Memory B cell (primary cell): ENCODE measurements at regions not wholly inside any gene's neighbourhood (a gene's known extent, or its start where the extent isn't known, plus 50 kb on each side); places are given as distances from the start of the nearest gene placed in this dataset.

Experiments
- ATAC-seq: fragments of 150-1000 bp; cut with Tn5 transposase; 2 replicates; pipeline ENCODE4 v1.10.0; 2021; ENCODE audit warnings: low read depth, mild to moderate bottlenecking, moderate library complexity
- DNase-seq, 2 donors: peaks; one replicate each; pipeline ENCODE4 v3.0.0; 2022; ENCODE audit warnings: low spot score in 2 of 2
- H3K27ac Mint-ChIP-seq: one replicate; pipeline ENCODE4 v1.8.0; 2022; ENCODE audit warnings: mild to moderate bottlenecking, moderate library complexity, mixed read lengths
- H3K27me3 Mint-ChIP-seq: one replicate; pipeline ENCODE4 v1.8.0; 2022; ENCODE audit warnings: mixed read lengths
- H3K36me3 Mint-ChIP-seq: one replicate; pipeline ENCODE4 v1.8.0; 2022; ENCODE audit warnings: mild to moderate bottlenecking, mixed read lengths
- H3K4me1 Mint-ChIP-seq: one replicate; pipeline ENCODE4 v1.8.0; 2022; ENCODE audit warnings: mixed read lengths
- H3K4me3 Mint-ChIP-seq: one replicate; pipeline ENCODE4 v1.8.0; 2022; ENCODE audit warnings: mild to moderate bottlenecking, moderate library complexity, mixed read lengths
- H3K9me3 Mint-ChIP-seq: one replicate; pipeline ENCODE4 v1.8.0; 2022; ENCODE audit warnings: mixed read lengths

- no peak for DNase-seq
- no peak overlapping the region for H3K4me3 Mint-ChIP-seq
- no peaks in the 10 kb centered on the region for H3K36me3 Mint-ChIP-seq
- H3K9me3 Mint-ChIP-seq, result no peaks in the 10 kb centered on the region
- no peak for ATAC-seq
- no peak overlapping the region for H3K27ac Mint-ChIP-seq
- H3K27me3 Mint-ChIP-seq, result peaks cover 1% of the 10 kb centered on the region
- no peaks in the 10 kb centered on the region for H3K4me1 Mint-ChIP-seq
Measured at GRCh38 chr16:74199842-74200124, 96.8 kb upstream of the PSMD7 start.

DNA sequence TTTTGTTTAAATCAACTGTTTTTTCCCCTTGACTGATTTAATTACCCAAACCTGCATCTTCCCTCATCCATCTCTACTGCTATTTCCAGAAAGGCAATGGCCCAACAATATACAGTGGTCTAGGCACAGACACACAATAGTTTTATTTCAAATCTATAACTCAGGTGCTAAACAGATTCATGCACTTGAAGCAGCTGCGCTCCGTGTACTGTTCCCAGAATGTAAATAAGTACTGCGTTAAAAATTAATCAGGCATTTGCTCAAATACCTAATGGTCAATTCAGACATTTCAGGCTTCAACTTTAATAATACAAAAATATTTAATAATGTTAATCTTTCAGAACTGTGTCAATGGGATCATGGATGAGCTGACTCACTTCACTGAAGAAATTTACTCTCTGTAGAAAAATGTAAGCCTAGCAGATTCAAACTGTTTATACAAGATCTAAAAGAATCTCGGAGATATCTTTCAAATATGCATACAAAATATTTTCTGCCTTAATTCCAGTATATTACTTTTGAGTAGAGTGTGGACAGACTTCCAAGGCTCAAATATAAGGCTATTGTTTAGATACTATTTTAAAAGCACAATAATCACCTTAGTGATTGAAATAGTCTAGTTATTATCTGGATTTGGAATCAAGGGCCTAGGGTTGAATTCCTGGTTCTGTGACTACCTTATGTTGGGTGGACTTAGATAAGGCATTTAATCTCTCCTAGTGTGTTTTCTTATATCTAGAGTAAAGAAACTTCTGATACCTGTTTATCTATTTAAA, 97.4 kb upstream of the PSMD7 start:
- Mint-ChIP-seq H3K27ac (no peak overlapping the region), H3K4me3 (no peak overlapping the region), H3K36me3 (no peaks in the 10 kb centered on the region), H3K9me3 (no peaks in the 10 kb centered on the region), H3K4me1 (no peaks in the 10 kb centered on the region), H3K27me3 (peaks cover 1% of the 10 kb centered on the region)
- no peak for DNase-seq
- ATAC-seq, result no peak

DNA sequence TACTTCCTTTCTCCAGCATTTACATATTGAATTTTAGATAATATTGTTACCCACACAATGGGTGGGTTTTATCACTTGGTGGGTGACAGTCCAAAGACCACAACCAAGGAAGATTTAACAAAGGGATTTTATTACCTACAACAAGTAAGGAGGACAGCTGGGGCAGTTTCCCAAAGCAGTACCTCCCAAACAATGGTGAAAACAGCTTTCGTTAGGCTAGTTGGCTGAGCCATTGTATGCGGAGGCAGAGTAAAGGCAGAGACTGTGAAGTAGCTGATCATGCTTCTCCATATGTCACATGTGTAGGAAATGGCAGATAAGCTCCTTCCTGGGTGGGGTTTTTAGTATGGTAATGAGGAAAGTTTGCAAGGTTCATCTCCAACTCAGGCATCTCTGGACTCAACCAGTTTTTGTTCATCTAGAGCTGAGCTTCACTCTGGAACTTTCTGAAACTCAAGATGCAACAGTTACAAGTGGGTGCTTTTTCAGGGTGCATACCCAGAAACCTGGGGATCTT, 104.3 kb upstream of the PSMD7 start:
- ATAC-seq, result no peak
- Mint-ChIP-seq H3K4me1 (no peaks in the 10 kb centered on the region), H3K9me3 (peaks cover 4% of the 10 kb centered on the region), H3K36me3 (no peaks in the 10 kb centered on the region), H3K27me3 (peaks cover 4% of the 10 kb centered on the region), H3K27ac (no peak overlapping the region), H3K4me3 (no peak overlapping the region)
- no peak for DNase-seq

- H3K4me3 Mint-ChIP-seq, result no peak overlapping the region
- no peak for DNase-seq
- H3K9me3 Mint-ChIP-seq, result peaks cover 4% of the 10 kb centered on the region
- H3K27ac Mint-ChIP-seq, result no peak overlapping the region
- no peaks in the 10 kb centered on the region for H3K4me1 Mint-ChIP-seq
- no peaks in the 10 kb centered on the region for H3K36me3 Mint-ChIP-seq
- ATAC-seq, result no peak
- H3K27me3 Mint-ChIP-seq, result peaks cover 9% of the 10 kb centered on the region
Measured at GRCh38 chr16:74190292-74190691, 106.3 kb upstream of the PSMD7 start.

DNA sequence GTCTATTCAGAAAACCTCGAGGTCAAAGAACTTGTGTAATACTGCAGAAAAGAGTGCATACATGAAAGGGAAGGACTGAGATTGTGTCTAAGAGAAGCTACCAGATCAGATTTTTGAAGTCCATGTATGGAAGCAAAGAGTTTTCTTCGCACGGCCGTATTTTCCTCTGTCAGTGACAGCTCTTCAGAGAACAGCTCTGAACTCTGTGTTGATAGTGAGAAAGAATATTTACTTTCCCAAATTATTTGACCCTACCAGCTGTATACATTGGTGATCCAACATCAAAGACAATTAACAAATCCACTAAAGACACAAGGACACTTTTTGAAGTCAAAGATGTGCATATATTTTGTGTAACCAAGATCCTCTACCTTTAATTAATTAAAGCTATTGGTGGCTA, 107.8 kb upstream of the PSMD7 start:
- Mint-ChIP-seq H3K4me3 (no peak overlapping the region), H3K4me1 (no peaks in the 10 kb centered on the region), H3K27ac (no peak overlapping the region), H3K9me3 (peaks cover 4% of the 10 kb centered on the region), H3K27me3 (peaks cover 8% of the 10 kb centered on the region), H3K36me3 (no peaks in the 10 kb centered on the region)
- DNase-seq (no peak), ATAC-seq (no peak)

GRCh38 chr16:74186561-74186971, 110.0 kb upstream of the PSMD7 start:
- no peak for ATAC-seq
- Mint-ChIP-seq H3K4me3 (no peak overlapping the region), H3K27me3 (peaks cover 7% of the 10 kb centered on the region), H3K4me1 (no peaks in the 10 kb centered on the region), H3K9me3 (peaks cover 9% of the 10 kb centered on the region), H3K27ac (no peak overlapping the region), H3K36me3 (no peaks in the 10 kb centered on the region)
- DNase-seq, result no peak

DNA sequence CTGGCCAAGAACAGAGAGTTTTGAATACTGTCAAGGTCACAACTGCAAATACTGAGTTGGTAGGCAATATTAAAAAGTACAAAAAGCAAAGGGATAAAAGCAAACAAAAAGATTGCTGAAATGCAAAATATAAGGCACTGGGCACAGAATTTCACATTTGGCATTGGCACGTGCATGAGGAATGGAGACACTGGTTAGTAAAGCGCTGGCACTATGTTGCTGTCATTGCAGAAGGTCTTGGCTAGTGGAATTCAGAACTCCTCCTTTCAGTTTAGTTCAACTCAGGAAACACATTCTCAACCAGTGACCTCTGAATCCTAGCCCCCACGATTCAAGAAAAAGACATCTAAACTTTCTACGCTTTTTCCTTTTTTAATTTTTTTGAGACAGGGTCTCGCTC, 111.8 kb upstream of the PSMD7 start:
- H3K4me1 Mint-ChIP-seq, result no peaks in the 10 kb centered on the region
- peaks cover 14% of the 10 kb centered on the region for H3K9me3 Mint-ChIP-seq
- no peaks in the 10 kb centered on the region for H3K36me3 Mint-ChIP-seq
- DNase-seq, result no peak
- no peak for ATAC-seq
- peaks cover 5% of the 10 kb centered on the region for H3K27me3 Mint-ChIP-seq
- H3K4me3 Mint-ChIP-seq, result no peak overlapping the region
- no peak overlapping the region for H3K27ac Mint-ChIP-seq

GRCh38 chr16:74183601-74184360, 112.8 kb upstream of the PSMD7 start:
- Mint-ChIP-seq H3K4me3 (no peak overlapping the region), H3K27me3 (peaks cover 5% of the 10 kb centered on the region), H3K27ac (no peak overlapping the region), H3K9me3 (peaks cover 14% of the 10 kb centered on the region), H3K4me1 (no peaks in the 10 kb centered on the region), H3K36me3 (no peaks in the 10 kb centered on the region)
- DNase-seq (no peak), ATAC-seq (no peak)

DNA sequence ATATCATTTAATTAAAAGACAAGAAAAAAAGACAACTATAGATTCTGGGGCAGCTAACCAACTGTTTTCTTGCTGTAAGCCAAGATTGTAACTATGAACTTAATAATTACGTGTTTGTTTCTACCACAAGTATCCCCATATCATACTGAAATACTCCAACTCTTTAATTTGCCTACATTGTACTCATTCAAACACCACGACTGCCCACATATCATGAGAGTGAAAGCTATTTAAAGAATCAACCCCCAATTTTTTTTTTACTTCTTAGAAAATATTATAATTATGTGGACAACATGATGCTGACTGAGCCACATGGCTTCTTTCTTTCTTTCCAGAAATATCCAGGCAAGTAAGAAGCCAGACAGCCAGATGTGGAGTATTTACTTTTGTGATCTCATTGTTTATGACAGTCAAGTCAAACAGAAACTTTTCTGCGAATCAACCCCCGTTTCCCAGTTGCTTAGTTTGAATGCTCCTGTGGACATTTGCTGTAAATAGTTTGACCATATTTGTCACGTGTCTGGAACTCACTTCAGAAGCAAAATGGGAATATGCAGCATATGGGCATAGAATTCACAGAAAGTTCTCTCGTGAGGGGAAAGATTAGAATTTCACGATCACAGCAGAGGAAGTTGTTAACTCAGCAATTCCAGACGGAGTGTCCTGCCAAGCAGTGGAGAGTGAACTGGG, 126.8 kb upstream of the PSMD7 start:
- Mint-ChIP-seq H3K4me3 (no peak overlapping the region), H3K27me3 (peaks cover 8% of the 10 kb centered on the region), H3K27ac (no peak overlapping the region), H3K36me3 (no peaks in the 10 kb centered on the region), H3K9me3 (peaks cover 4% of the 10 kb centered on the region), H3K4me1 (no peaks in the 10 kb centered on the region)
- DNase-seq, result no peak
- ATAC-seq, result no peak

- Mint-ChIP-seq H3K27me3 (peaks cover 7% of the 10 kb centered on the region), H3K36me3 (no peaks in the 10 kb centered on the region), H3K4me1 (no peaks in the 10 kb centered on the region), H3K27ac (no peak overlapping the region), H3K4me3 (no peak overlapping the region), H3K9me3 (peaks cover 4% of the 10 kb centered on the region)
- DNase-seq, result no peak
- ATAC-seq, result no peak
Measured at GRCh38 chr16:74169066-74169465, 127.5 kb upstream of the PSMD7 start.

DNA sequence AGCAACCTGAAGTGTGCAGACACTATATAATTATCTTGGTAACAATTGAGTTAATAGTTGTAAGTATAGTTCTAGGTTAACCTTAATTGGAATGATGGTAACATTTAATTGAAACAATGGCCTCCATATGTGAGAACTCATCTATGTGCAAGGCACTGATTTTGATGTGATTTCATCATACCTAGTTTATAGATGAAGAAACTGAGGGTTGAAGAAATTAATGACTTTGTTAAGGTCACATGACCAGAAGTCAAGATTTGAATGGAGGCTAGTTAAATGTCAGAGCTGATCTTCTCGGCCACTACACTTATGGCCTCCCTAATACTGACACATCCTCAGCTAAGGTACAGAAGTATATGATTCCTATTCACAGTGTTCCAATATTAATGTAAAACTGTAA, 128.2 kb upstream of the PSMD7 start:
- no peak overlapping the region for H3K4me3 Mint-ChIP-seq
- no peaks in the 10 kb centered on the region for H3K4me1 Mint-ChIP-seq
- H3K9me3 Mint-ChIP-seq, result peaks cover 7% of the 10 kb centered on the region
- no peaks in the 10 kb centered on the region for H3K36me3 Mint-ChIP-seq
- peaks cover 5% of the 10 kb centered on the region for H3K27me3 Mint-ChIP-seq
- no peak overlapping the region for H3K27ac Mint-ChIP-seq
- DNase-seq (no peak), ATAC-seq (no peak)

GRCh38 chr16:74166456-74166855, 130.2 kb upstream of the PSMD7 start:
- Mint-ChIP-seq H3K4me3 (no peak overlapping the region), H3K27ac (no peak overlapping the region), H3K27me3 (peaks cover 4% of the 10 kb centered on the region), H3K9me3 (peaks cover 13% of the 10 kb centered on the region), H3K4me1 (no peaks in the 10 kb centered on the region), H3K36me3 (no peaks in the 10 kb centered on the region)
- DNase-seq (no peak), ATAC-seq (no peak)

GRCh38 chr16:74165566-74166080, 131.0 kb upstream of the PSMD7 start:
- DNase-seq (no peak), ATAC-seq (no peak)
- Mint-ChIP-seq H3K27ac (no peak overlapping the region), H3K36me3 (no peaks in the 10 kb centered on the region), H3K4me3 (no peak overlapping the region), H3K9me3 (peaks cover 16% of the 10 kb centered on the region), H3K4me1 (no peaks in the 10 kb centered on the region), H3K27me3 (peaks cover 4% of the 10 kb centered on the region)

DNA sequence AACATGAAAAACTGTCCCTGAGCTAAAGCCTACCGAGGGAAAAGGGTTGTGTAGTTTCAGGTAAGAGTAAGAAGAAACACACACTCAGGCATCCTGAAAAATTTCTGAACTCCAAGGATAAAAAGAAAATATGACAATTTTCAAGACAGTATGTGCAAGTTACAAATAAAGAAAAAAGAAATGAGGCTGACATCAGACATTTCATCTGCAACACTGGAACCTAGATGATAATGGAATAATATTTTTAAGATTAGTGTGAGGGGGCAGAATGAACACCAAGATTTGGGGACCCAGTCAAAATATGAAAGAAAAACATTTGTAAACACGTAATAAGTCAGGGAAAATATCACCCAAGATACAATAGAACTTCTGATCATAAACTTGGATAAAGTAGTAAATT, 135.9 kb upstream of the PSMD7 start:
- Mint-ChIP-seq H3K9me3 (peaks cover 14% of the 10 kb centered on the region), H3K27ac (no peak overlapping the region), H3K27me3 (no peaks in the 10 kb centered on the region), H3K4me3 (no peak overlapping the region), H3K36me3 (no peaks in the 10 kb centered on the region), H3K4me1 (no peaks in the 10 kb centered on the region)
- no peak for DNase-seq
- no peak for ATAC-seq
